Activated naive CD8-positive, alpha-beta T cell treated with anti-CD3 and anti-CD28 coated beads for 36 hours (primary cell): ENCODE measurements at regions not wholly inside any gene's neighbourhood (a gene's known extent, or its start where the extent isn't known, plus 50 kb on each side); places are given as distances from the start of the nearest gene placed in this dataset.
"Not testable (repeated sequence)": the region's sequence is repeated elsewhere in the genome, so short reads cannot be mapped to it uniquely, and the experiment has no call there.

Source experiments
- DNase-seq: peaks from one replicate; pipeline ENCODE4 v3.0.0; 2021
- H3K27ac Mint-ChIP-seq: one replicate; pipeline ENCODE4 v1.8.0; 2022; ENCODE audit warnings: mild to moderate bottlenecking, moderate library complexity, mixed read lengths
- H3K27me3 Mint-ChIP-seq: one replicate; pipeline ENCODE4 v1.8.0; 2022; ENCODE audit warnings: mild to moderate bottlenecking, mixed read lengths
- H3K36me3 Mint-ChIP-seq: one replicate; pipeline ENCODE4 v1.8.0; 2021; ENCODE audit warnings: mild to moderate bottlenecking, mixed read lengths
- H3K4me1 Mint-ChIP-seq: one replicate; pipeline ENCODE4 v1.8.0; 2021; ENCODE audit warnings: mixed read lengths
- H3K4me3 Mint-ChIP-seq: one replicate; pipeline ENCODE4 v1.8.0; 2022; ENCODE audit warnings: mild to moderate bottlenecking, moderate library complexity, mixed read lengths
- H3K9me3 Mint-ChIP-seq: one replicate; pipeline ENCODE4 v1.8.0; 2022; ENCODE audit warnings: mixed read lengths

DNA sequence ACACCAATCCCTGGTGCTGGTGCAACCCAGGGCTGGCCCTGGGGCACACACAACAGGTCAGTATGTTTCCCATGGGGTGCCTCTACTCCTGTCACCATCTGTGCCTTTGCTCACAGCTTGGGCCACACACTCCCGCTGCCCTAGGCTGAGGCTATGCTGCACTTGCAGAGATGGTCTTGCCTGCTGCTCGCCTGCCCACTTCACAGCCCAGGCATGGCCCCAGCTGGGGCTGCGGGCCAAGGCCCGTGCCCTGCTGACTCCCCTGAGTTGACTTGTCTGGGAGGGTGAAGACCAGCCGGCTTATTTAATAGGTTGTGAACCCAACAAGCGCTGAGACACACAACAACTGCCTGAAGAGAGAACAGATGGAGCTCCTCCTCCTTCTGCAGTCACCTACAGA is 184.1 kb downstream of the ZNF33B start:
- no peaks in the 10 kb centered on the region for H3K36me3 Mint-ChIP-seq
- H3K27me3 Mint-ChIP-seq = peaks cover 14% of the 10 kb centered on the region
- H3K4me3 Mint-ChIP-seq = no peak overlapping the region
- DNase-seq = no peak
- H3K4me1 Mint-ChIP-seq = no peaks in the 10 kb centered on the region
- H3K9me3 Mint-ChIP-seq = peaks cover 11% of the 10 kb centered on the region
- no peak overlapping the region for H3K27ac Mint-ChIP-seq

DNA sequence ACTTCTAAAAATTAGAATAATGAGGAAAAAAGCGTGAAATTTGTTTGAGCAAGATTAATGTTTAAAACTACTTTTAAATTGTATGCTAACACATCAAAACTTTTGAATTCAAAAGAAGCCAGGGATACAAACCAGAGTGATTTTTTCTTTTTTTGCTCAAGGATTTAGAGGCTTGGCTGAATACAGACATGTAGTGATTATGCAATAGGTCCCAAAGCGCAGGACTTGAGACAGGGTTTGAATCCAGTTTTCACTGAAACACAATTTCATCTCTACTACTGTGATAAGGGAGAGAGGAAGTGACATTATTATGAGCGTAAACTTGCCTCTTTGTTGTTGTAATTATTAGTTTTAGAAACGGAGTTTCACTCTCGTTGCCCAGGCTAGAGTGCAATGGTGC is 207.3 kb downstream of the ZNF33B start:
- Mint-ChIP-seq H3K27ac (no peak overlapping the region), H3K4me1 (no peaks in the 10 kb centered on the region), H3K27me3 (peaks cover 3% of the 10 kb centered on the region), H3K36me3 (peaks cover 2% of the 10 kb centered on the region), H3K4me3 (no peak overlapping the region), H3K9me3 (no peaks in the 10 kb centered on the region)
- no peak for DNase-seq

DNA sequence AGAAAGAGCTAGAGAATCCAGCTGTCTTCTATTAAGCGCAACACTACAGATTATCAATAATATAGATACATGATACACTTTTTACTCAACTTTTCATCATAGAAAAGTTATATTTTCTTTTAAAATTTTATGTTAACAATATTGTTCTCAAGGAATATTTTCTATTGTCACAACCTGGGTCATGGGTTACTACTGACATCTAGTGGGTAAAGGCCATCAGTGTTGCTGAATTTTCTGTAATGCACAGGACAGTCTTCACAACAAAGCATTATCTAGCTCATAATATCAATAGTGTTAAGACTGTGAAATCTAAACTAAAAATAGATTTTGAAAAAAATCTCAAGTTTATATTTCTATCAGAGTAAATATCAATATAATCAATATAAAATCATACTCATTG is 209.8 kb downstream of the ZNF33B start:
- no peak overlapping the region for H3K27ac Mint-ChIP-seq
- no peaks in the 10 kb centered on the region for H3K4me1 Mint-ChIP-seq
- no peak overlapping the region for H3K4me3 Mint-ChIP-seq
- H3K27me3 Mint-ChIP-seq = peaks cover 3% of the 10 kb centered on the region
- DNase-seq = no peak
- H3K36me3 Mint-ChIP-seq = no peaks in the 10 kb centered on the region
- H3K9me3 Mint-ChIP-seq = no peaks in the 10 kb centered on the region

DNA sequence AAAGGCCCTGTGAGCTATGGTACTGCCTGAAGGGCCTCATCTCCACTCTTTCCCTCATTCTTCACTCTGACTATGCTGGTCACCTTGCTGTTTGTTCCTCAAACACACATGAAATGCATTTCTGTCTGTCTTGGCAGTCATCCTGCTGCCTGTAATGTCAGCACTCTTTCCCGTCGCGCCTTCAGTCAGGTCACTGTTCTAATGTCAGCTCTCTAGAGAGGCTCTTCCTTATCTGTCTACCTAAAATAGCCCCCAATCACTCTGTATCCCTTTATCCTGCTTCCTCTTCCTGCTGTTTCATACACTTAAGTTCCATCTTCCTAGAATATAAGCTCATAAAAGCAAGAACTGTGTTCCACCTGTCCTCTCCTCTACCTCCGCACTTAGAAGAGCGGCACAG is 215.5 kb downstream of the ZNF33B start:
- no peak overlapping the region for H3K27ac Mint-ChIP-seq

DNA sequence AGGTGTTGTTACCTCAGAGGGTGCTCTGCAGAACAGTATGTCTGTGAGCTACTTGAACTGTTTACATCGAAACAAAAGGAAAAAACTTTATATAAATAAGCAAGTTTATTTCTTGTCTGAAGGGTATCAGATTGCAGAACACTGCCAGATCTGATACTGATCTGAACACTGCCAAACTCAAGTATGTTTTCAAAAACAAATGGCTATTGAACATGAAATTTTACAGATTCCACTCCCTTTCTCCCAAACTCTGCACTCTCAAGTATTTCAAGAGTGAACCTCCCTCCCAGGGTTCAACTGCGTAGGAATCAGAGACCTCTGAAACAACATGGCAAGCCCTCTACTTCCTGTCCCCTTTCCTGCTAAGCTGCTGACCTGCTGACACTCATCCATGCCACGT is 216.6 kb downstream of the ZNF33B start:
- Mint-ChIP-seq H3K36me3 (no peaks in the 10 kb centered on the region), H3K27ac (no peak overlapping the region), H3K27me3 (peaks cover 3% of the 10 kb centered on the region), H3K9me3 (no peaks in the 10 kb centered on the region), H3K4me3 (no peak overlapping the region), H3K4me1 (no peaks in the 10 kb centered on the region)
- DNase-seq = no peak

More for the DNA sequence above, 215.5 kb downstream of the ZNF33B start:
- Mint-ChIP-seq H3K4me3 (no peak overlapping the region), H3K36me3 (no peaks in the 10 kb centered on the region), H3K9me3 (no peaks in the 10 kb centered on the region), H3K27me3 (peaks cover 3% of the 10 kb centered on the region), H3K4me1 (no peaks in the 10 kb centered on the region)
- no peak for DNase-seq

DNA sequence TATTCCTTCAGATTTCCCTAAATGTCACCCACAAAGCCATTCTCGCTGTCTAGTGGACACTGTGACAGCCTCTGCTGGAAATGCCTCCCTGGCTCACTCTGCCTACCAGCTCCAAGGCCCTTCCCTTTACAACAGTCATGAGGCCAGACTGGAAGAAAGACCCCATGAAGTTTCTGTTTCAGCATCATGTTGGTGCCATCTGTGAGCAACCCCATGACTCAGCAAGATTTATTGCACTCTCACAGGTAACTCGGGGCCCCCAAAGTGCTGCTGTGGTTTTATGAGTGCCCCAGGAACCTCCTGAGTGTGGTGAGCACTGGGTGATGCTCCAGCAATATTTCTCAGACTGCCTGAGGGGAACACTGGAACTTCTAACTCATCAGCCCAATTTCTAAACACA is 218.6 kb downstream of the ZNF33B start:
- no peaks in the 10 kb centered on the region for H3K36me3 Mint-ChIP-seq
- peaks cover 3% of the 10 kb centered on the region for H3K27me3 Mint-ChIP-seq

DNA sequence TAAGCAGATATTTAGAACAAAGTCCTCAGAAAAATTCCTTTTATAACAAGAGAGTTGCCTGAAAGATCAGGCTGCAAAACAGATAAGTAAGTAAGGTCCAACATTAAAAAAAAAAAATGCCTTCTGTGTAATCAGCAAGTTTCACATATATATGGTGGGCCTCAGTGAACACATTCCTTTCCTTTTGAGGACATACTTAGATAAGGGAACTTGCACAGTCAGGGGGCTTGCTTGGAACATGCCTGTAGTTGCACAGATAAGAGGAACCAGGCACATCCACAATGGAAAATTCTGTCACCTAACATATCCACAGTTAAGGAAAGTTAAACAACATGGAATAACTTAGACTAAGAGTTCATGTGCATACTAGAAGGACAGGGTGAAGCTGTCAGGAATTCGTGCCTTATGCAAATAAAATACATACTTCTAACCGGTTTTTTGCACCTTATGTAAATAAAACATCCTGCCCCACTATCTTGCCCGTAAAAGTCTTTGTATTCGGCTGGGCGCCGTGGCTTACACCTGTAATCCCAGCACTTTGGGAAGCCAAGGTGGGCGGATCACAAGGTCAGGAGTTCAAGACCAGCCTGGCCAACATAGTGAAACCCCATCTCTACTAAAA is 257.3 kb downstream of the ZNF33B start:
- Mint-ChIP-seq H3K27me3 (no peaks in the 10 kb centered on the region), H3K4me3 (no peak overlapping the region), H3K9me3 (peaks cover 9% of the 10 kb centered on the region), H3K36me3 (no peaks in the 10 kb centered on the region), H3K4me1 (no peaks in the 10 kb centered on the region), H3K27ac (no peak overlapping the region)
- DNase-seq = no peak

More for the DNA sequence above, 218.6 kb downstream of the ZNF33B start:
- no peak for DNase-seq
- Mint-ChIP-seq H3K4me3 (no peak overlapping the region), H3K9me3 (no peaks in the 10 kb centered on the region), H3K27ac (no peak overlapping the region), H3K4me1 (no peaks in the 10 kb centered on the region)

DNA sequence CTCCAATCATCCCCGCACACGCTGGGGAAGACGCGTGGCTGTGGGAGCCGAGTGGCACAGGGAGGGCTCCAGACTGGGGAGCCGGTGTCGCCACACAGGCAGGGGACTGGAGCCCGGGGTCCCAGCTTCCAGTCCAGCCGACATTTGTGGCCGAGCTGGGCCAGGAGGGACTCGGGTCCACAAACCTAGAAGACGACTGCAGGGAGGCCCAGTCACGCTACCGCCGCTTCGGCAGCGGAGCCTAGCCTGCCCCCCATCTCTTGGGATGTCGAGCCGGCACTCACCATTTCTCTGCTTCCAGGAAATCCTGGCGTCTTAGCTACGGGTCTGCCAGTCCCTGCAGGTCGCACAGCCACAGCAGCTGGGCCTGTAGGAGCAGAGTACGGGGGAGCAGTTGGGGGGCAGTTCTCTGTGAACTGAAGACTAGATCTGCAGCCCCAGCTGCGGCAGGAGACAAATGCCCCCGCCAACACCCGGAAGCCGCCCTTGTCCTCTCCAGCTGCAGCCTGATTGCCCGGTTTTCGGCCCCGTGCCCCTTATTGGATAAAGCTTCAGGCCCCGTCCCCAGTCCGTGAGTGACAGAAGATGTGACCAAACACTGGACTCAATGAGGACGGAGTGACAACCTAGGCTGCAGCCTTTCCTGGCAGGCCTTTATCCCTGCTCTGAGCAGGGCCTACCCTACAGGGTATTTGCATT is 270.7 kb downstream of the ZNF33B start:
- H3K4me1 Mint-ChIP-seq = no peaks in the 10 kb centered on the region
- H3K4me3 Mint-ChIP-seq = no peak overlapping the region
- no peak overlapping the region for H3K27ac Mint-ChIP-seq
- H3K9me3 Mint-ChIP-seq = peaks cover 13% of the 10 kb centered on the region
- H3K27me3 Mint-ChIP-seq = peaks cover 8% of the 10 kb centered on the region
- DNase-seq = no peak
- H3K36me3 Mint-ChIP-seq = no peaks in the 10 kb centered on the region

DNA sequence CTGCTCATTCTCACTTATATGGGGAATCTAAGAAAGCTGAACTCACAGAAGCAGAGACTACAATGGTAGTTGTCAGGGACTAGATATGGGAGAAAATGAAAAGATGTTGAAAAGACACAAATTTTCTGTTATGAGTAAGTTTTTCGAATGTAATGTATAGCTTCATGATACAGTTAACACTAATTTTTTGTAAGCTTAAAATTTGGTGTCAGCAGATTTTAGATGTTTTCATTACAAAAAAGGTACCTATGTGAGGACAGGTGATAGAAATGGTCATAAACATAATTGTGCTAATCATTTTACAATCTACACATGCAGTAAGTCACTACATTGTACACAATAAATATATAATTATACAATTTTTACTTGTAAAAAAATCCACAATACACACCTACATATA is 286.6 kb downstream of the ZNF33B start:
- no peaks in the 10 kb centered on the region for H3K4me1 Mint-ChIP-seq
- no peak for DNase-seq
- no peak overlapping the region for H3K4me3 Mint-ChIP-seq
- no peaks in the 10 kb centered on the region for H3K27me3 Mint-ChIP-seq
- H3K36me3 Mint-ChIP-seq = no peaks in the 10 kb centered on the region
- H3K27ac Mint-ChIP-seq = no peak overlapping the region
- H3K9me3 Mint-ChIP-seq = peaks cover 14% of the 10 kb centered on the region

DNA sequence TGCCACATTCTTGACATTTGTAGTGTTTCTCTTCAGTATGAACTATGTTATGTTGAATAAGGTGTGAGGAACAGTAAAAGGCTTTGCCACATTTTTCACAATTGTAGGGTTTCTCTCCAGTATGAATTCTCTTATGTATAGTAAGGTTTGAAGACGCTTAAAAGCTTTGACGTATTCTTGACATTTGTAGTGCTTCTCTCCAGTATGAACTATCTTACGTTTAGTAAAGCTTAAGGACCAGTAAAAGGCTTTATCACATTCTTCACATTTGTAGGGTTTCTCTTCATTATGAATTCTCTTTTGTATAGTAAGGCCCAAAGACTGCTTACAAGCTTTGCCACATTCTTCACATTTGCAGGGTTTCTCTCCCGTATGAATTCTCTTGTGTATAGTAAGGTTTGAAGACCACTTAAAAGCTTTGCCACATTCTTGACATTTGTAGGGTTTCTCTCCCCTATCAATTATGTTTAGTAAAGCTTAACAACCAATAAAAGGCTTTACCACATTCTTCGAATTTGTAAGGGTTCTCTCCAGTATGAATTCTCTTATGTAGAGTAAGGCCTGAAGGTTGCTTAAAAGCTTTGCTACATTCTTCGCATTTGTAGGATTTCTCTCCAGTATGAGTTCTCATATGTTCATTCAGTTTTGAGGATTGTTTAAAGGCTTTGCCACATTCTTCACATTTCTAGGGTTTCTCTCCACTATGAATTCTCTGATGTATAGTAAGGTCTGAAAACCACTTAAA is 301.6 kb downstream of the ZNF33B start:
- not testable (repeated sequence) for H3K27ac Mint-ChIP-seq, H3K4me3 Mint-ChIP-seq, DNase-seq, H3K27me3 Mint-ChIP-seq, H3K36me3 Mint-ChIP-seq, H3K4me1 Mint-ChIP-seq
- peaks cover 45% of the 10 kb centered on the region for H3K9me3 Mint-ChIP-seq

DNA sequence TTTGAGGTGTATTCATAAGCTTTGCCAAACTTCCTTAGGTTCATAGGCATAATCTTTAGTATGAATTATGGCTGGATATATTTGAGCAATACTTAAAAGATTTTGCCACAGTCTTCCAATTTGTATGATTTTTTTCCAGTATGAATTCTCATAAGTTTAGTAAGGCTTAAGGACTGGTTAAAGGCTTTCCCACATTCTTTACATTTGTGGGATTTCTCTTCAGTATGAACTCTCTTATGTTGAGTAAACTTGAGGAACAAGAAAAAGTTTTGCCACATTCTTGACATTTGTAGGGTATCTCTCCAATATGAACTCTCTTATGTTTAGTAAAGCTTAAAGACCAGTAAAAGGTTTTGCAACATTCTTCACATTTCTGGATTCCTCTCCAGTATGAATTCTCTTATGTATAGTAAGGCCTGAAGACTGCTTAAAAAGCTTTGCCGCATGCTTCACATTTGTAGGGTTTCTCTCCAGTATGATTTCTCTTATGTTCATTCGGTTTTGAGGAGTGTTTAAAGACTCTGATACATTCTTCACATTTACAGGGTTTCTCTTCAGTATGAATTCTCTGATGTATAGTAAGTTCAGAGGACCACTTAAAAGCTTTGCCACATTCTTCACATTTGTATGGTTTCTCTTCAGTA is 302.6 kb downstream of the ZNF33B start:
- H3K27ac Mint-ChIP-seq, DNase-seq, H3K36me3 Mint-ChIP-seq, H3K4me1 Mint-ChIP-seq, H3K27me3 Mint-ChIP-seq, H3K4me3 Mint-ChIP-seq: not testable (repeated sequence)
- H3K9me3 Mint-ChIP-seq = peaks cover 49% of the 10 kb centered on the region

DNA sequence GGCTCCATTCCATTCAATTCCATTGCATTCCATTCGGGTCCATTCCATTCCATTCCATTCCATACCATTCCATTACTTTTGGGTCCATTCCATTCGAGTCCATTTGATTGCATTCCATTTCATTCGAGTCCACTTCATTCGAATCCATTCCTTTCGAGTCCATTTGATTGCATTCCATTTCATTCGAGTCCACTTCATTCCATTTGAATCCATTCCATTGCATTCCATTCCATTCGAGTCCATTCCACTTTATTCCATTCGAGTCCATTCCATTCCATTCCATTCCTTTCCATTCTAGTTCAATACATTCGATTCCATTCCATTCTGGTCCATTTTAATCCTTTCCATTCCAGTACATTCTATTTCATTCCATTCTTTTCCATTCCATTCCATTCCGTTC is 334.0 kb downstream of the ZNF33B start:
- H3K4me1 Mint-ChIP-seq = no peaks in the 10 kb centered on the region
- H3K36me3 Mint-ChIP-seq = peaks cover 72% of the 10 kb centered on the region
- DNase-seq = no peak
- H3K27ac Mint-ChIP-seq = no peak overlapping the region
- H3K27me3 Mint-ChIP-seq = no peaks in the 10 kb centered on the region
- no peak overlapping the region for H3K4me3 Mint-ChIP-seq
- H3K9me3 Mint-ChIP-seq = peaks cover 94% of the 10 kb centered on the region

DNA sequence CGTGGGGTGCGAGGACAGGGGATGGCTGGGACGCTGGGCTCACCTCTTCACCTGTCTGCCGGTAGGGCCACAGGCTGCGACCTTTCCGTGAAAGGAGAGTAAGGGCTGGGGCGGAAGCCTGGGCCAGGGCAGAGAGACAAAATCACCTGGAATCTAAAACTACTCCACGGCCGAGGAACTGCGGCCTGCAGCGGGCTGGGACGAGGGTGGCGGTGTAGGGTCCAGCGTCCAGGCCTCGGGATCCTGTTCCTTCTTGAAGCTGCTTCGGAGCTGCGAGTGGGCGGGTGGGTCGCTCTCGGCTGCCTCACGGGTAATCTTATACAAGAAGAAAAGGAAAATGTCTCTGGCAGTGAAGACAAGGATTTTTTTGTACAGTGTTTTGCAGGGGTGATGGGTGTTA is 356.5 kb downstream of the ZNF33B start:
- not testable (repeated sequence) for H3K27ac Mint-ChIP-seq, DNase-seq, H3K27me3 Mint-ChIP-seq, H3K9me3 Mint-ChIP-seq, H3K4me1 Mint-ChIP-seq, H3K4me3 Mint-ChIP-seq, H3K36me3 Mint-ChIP-seq

DNA sequence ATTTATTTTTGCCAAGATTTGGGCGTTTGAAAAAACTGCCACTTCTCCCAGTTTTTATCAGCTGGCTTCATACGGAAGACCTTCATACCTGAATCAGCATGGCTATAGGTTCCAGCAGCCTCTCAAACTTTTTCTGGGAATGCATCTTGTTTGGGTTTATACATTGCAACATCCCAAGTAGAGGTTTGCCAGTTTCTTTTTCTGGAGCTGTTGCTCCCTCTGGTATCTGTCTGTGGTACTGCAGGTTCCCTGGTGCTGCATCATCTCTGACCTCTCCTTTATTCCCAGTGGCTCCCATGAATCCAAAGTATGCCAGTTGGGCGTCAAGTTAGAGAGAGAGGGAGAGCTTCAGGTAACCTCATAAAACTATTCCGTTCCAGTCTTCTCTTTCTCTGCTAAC is 368.6 kb downstream of the ZNF33B start:
- H3K4me3 Mint-ChIP-seq, H3K36me3 Mint-ChIP-seq, H3K27ac Mint-ChIP-seq, H3K27me3 Mint-ChIP-seq, DNase-seq, H3K9me3 Mint-ChIP-seq, H3K4me1 Mint-ChIP-seq: not testable (repeated sequence)

DNA sequence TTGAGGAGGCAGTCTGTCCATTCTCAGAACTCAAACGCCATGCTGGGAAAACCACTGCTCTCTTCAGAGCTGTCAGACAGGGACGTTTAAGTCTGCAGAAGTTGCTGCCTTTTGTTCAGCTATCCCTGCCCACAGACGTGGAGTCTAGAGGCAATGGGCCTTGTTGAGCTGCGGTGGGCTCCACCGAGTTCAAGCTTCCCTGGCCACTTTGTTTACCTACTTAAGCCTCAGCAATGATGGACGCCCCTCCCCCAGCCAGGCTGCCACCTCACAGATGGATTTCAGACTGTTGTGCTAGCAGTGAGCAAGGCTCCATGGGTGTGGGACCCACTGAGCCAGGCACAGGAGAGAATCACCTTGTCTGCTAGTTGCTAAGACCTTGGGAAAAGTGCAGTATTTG is 375.1 kb downstream of the ZNF33B start:
- H3K9me3 Mint-ChIP-seq = peaks cover 22% of the 10 kb centered on the region
- H3K36me3 Mint-ChIP-seq, H3K4me3 Mint-ChIP-seq, H3K27me3 Mint-ChIP-seq, H3K4me1 Mint-ChIP-seq, DNase-seq, H3K27ac Mint-ChIP-seq: not testable (repeated sequence)
